GM12892 (cell line): ENCODE measurements at regions not wholly inside any gene's neighbourhood (a gene's known extent, or its start where the extent isn't known, plus 50 kb on each side); places are given as distances from the start of the nearest gene placed in this dataset.

ENCODE experiments used
- POLR2A ChIP-seq: IDR thresholded peaks from 2 replicates; pipeline ENCODE4 v1.6.1; 2011; ENCODE audit warnings: low read depth, low read length, control low read depth
- POLR2AphosphoS5 ChIP-seq: IDR thresholded peaks from 2 replicates; pipeline ENCODE4 v1.6.1; 2011; ENCODE audit warnings: low read depth, low read length, control low read depth
- TAF1 ChIP-seq: IDR thresholded peaks from 2 replicates; pipeline ENCODE4 v1.6.1; 2011; ENCODE audit warnings: low read depth, mild to moderate bottlenecking, control low read depth, low read length, borderline replicate concordance

- TF ChIP-seq POLR2A, result no peak
- TF ChIP-seq POLR2AphosphoS5, result no peak
- no peak for TF ChIP-seq TAF1
Measured at GRCh38 chr11:104487046-104487806, 323.3 kb upstream of the PDGFD start.
